SK-MEL-5 (cell line): ENCODE measurements at regions not wholly inside any gene's neighbourhood (a gene's known extent, or its start where the extent isn't known, plus 50 kb on each side); places are given as distances from the start of the nearest gene placed in this dataset.

Experiments
- DNase-seq: peaks from one replicate; pipeline ENCODE4 v3.0.0-alpha.2; 2016; ENCODE audit warnings: low read depth, low spot score
- in situ Hi-C: cut with HindIII; loops from 2 replicates; pipeline ENCODE4 v1.10.0; 2016; ENCODE audit warnings: low sequenced_read_pairs, high pct_unique_total_duplicates, low pct_unique_long_range_greater_than_20kb

DNA sequence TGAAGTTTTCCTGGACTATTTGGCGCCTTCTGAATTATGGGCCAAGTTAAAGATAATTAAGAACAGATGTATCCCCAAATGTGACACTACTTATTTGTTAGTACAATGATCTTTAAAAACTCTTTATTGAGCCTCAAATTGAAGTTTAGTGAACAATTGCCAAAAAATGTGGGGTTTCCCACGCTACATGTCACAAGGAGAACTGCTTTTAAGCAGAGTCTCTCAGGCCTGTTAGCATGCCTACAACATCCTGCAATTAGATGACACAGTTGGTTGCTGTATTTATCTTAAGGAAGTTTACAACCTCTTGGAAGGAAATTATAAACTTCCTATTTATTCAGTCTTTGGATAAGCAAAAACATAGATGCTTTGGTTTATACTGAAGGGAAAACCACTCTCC, 733.0 kb downstream of the TNS3 start:
- DNase-seq = no peak
- in situ Hi-C loops = no loop called here

DNA sequence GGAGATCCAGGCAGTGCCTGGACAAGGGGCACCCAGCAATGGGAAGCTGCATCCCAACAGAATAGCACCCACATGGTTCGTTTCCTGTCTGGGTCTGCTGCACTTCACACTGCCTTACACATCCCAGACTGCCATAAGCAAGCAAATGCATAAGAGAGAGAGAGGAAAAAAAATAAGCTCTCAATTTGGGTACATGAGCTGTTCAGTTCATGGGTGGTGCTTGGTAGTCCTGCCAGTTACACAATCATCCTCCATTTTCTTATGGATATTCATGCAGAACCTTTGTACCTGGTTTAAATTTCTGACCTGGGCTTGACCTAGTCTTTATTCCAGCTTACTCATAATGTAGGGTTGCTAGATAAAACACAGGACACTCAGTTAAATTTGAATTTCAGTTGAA, 733.6 kb downstream of the TNS3 start:
- in situ Hi-C loops = no loop called here
- no peak for DNase-seq

DNA sequence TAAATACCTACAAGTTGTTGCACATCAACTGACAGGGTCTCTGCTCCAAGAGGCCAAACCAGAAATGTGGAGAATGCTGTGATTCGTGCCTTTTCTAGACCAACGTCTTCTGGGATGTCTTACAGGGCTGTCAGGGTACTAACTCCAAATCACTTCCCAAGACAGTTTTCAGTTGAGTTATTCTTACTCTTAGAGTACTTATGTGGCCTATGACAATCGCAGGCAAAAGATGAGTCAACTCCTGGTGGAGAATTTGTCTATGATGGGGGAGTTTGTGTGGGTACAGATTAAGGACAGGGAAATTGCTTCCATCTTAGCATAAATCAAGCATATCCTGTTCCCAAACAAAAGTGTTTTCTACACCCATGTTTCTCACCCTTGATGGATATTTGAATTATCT, 734.8 kb downstream of the TNS3 start:
- in situ Hi-C loops = no loop called here
- DNase-seq = no peak

DNA sequence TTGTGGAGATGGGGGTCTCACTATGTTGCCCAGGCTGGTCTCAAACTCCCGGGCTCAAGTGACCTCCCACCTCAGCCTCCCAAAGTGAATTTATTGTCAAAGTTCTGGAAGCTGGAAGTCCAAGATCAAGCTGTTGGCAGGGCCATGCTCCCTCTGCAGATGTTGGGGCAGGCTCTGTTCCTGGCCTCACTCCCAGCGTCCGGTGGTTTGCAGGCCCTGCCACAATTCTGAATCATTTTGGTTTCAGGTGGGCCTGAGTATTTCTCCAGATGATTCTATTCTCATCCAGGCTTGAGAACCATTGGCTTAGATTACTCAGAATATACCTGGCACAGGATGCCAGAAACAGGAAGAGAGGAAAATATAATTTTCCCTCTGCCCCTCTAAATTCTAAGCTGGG, 737.4 kb downstream of the TNS3 start:
- no peak for DNase-seq
- in situ Hi-C loops = no loop called here

DNA sequence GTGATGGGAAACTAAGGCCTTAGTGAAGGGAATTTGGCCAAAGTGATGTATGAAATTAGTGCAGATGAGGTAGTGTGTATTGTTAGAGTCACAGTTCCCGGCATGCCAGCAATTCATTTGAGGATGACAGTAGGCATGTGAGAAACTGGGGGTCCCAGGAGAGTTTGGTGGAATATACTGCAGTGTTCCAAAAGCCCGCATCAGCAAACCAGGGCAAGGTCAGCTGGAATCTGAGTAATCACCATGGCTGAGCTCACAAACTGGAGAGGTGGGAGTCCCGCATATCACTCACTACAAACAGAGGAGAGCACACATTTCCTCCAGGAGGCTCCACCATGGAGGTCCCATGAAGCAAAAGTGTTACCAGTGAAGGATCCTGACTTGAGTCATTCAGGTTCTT, 740.7 kb downstream of the TNS3 start:
- in situ Hi-C loops = no loop called here
- DNase-seq = no peak

DNA sequence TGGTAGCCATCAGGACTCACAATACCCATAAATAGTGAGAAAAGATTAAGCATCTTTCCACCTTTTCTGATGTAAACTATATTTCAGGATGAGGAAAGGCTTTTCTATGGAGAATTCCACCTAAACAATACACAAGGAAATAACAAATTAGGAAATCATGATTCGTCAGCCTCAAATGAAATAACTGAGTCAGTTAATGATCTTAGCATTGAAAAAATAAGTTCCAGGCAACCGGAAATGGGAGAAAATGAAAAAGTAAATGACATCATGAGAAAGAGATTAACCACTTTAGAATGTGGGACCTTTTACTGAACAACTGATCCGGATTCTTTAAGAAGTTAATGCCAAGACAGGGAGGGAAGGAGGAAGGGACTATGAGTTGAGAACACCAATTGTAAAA, 742.3 kb downstream of the TNS3 start:
- DNase-seq = no peak
- in situ Hi-C loops = no loop called here

DNA sequence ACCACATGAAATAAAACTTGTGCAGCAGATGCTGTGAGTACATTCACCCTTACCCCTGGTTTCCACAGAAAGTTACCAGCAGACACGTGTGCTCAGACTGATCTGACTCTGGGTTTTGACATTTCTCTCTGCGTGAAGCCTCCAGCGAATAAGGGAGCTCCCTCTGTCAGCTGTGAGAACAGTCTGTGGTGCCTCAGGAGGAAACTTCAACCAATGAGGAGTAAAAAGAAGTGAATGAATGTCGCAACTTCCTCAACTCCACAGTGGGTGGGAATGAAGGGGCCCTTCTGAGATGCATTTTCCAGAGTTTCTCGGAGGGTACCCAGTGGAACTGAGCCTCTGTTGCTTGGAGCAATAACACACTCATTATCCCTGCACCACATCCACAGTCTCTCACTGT, 743.4 kb downstream of the TNS3 start:
- in situ Hi-C loops = no loop called here
- no peak for DNase-seq

DNA sequence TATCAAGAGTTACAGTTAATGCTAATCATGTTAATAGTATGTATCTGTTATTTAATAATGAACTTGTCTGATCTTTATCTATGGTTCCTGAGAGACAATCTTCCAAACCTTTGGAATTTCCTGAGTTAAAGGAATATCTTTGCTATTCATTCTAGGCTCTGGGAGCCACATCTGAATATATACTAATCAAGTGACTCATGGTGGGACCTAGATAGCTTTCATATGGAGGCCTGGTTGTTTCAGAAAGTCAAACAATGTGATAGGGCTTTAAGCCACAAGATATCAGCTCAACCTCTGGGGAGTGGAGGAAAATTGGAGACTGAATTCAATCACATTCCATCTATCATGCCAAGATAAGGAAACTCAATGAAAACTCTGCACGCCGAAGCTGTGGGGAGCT, 746.4 kb downstream of the TNS3 start:
- DNase-seq = peak; percentile 15
- in situ Hi-C loops = no loop called here

DNA sequence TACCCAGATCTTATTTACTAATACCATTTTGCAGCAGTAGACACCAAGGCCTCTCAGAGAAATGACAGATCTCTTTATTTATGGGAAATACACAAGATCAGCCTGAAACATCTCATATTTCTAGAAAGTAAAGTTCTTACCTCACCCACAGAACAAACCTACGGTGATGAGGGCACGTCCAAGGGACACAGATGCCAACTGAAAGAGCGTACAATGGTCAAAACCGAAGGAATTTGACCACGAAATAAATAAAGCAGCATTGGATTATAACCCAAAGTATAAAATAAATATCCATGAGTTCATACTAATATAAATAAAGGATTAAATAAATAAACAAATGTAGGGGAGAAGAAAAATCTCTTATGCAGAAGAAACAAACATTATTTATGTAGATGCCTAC, 747.0 kb downstream of the TNS3 start:
- no peak for DNase-seq
- in situ Hi-C loops = no loop called here

DNA sequence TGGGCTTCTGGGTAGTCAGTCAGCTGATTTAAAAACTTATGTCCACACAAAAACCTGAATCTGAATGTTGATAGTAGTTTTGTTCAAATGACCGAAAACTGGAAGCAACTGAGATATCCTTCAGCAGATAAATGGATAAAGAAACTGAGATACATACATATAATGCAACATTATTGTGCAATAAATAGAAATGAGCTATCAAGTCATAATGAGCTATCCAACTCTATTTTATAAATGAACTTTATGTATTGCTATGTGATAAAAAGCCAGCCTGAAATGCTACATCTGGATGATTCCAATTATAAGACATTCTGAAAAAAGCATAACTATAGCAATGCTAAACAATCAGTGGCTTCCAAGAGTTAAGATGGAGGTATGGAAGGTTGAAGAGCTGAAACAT, 748.7 kb downstream of the TNS3 start:
- in situ Hi-C loops = no loop called here
- no peak for DNase-seq

DNA sequence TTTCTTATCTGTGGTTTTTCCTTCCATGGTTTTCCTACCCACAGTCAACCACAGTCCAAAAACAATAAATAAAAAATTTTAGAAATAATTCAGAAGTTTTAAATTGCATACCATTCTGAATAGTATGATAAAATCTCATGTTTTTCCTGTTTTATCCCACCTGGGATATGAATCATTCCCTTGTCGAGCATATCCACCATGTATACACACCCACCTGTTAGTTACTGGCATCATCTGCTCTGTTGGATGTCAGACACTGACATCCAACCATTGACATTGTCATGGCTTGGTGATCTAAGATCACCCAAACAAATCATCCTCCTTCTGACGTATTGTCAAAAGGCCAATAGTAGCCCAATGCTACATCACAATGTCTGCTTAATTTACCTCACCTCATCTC, 749.8 kb downstream of the TNS3 start:
- no peak for DNase-seq
- in situ Hi-C loops = no loop called here

DNA sequence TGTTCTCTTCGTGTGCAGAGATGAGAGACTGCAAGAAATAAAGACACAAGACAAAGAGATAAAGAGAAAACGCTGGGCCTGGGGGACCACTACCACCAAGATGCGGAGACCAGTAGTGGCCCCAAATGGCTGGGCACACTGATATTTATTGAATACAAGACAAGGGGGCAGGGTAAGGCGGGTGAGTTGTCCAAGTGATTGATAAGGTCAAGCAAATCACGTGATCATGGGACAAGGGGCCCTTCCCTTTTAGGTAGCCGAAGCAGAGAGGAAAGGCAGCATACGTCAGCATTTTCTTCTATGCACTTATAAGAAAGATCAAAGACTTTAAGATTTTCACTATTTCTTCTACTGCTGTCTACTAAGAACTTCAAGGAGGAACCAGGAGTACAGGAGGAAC, 762.1 kb downstream of the TNS3 start:
- in situ Hi-C loops = no loop called here
- DNase-seq = no peak

DNA sequence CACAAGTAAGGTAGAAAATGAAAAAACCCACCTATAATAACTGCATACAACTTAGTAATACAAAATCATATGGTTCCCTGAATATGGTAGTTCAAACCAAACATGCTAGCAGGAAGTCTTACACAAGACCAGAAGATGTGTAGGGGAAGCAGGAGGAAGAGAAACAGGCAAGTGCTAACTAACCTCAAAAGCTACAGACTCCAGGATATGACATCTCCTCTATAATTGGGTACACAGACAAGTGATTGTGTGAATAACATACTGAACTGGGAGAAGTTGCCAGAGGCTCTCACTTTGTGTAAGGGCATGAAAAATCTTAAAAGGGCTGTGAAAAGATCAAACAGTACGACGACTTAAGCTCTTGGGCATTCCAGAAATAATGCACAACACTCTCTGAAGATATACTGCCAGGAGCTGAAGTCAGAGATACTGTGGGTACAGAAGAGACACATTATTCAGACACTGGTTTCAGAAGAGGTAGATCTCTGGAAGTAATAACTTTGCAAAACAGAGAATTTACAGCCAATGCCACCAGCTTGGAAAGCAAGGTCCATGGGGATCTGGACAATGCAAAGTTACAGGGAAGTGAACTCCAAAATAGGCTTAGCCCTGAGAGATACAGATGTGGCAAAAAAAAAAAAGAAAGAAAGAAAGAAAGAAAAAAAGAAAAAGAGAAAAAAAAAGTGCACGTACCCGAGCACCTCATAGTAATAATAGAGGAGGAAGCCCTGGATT, 767.2 kb downstream of the TNS3 start:
- DNase-seq = peak; percentile 93
- in situ Hi-C loops = no loop called here

DNA sequence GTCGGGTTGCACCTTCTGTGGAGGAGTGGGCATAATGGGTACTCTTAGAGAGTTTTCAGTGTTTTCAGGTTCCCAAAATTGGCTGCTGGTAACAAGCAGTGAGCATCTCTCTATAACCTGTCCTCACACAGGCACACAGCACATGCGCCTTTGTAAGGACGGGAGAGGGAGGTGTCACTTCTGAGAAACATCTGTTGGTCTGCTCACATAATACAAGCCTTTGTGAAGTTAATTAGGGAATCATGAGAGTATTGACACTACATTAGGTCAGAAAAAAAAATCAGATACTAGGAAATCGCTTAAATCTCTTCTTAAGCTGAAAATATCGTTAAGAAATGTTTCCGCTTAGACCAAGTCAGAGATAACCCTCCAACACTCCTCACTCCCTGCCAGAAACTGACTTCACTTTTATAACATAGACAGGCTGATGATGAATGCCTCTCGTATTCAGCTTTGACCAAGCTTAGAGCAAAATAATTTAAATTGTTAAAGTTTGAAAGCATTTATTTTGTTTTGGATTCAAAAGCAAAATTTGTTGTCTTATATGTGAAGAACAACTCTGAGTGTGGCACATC, 769.7 kb downstream of the TNS3 start:
- in situ Hi-C loops = no loop called here
- no peak for DNase-seq

DNA sequence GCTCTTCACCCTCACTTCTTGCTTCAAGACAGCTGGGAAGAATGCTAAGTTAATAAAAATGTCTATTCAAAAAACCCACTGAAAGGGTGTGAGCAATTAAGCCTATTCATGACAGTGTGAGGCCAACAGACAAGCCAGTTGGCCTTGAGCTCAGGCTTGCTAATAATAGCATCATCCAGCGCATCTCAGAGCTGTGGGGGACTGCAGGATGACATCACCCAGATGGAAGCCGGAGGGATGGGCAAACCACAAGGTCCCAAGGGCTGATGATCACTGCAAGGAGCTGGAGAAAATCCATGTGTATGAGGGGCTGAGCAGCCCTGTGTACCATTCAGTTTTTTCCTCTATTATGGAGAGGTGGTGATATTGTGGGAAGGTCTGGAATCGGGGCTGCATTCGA, 770.4 kb downstream of the TNS3 start:
- DNase-seq = peak; percentile 34
- in situ Hi-C loops = no loop called here

DNA sequence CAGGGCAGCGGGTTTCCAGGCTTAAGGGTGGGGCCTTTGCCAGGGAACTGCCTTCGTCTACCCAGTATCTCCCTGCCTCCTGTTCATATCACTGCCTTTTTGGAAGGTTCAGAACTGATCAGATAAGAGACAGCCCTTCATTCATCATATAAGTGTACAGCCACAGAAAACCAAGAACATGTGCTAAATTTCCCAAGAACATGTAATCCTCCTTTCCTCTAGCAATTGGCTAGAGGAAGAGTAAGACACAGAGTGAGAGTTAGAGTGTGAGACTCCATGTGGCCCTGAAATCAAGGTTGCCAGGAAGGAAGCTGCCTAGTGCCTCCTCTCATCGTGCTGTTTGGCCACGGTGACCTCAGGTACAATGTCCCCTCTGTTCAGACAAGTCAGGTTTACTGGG, 770.9 kb downstream of the TNS3 start:
- DNase-seq = no peak
- in situ Hi-C loops = no loop called here

DNA sequence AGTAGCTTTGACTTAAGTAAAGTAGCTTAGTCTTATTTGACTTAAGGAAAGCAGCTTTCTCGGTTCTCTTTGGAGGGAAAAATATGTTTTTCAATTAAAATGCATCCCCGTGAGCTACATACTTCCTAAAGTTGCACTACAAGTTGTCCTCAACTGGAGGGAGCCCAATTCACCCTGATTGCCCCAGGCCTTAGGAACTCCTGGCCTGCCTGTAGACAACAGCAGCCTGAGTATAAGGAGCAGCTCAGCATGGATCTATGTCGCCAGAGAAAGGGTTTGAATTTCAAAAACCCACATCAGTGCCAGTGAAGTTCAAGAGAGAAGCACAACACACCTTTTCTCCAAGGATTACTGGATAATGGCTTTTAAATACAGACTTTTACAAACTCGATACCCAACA, 772.0 kb downstream of the TNS3 start:
- no peak for DNase-seq
- in situ Hi-C loops = no loop called here

DNA sequence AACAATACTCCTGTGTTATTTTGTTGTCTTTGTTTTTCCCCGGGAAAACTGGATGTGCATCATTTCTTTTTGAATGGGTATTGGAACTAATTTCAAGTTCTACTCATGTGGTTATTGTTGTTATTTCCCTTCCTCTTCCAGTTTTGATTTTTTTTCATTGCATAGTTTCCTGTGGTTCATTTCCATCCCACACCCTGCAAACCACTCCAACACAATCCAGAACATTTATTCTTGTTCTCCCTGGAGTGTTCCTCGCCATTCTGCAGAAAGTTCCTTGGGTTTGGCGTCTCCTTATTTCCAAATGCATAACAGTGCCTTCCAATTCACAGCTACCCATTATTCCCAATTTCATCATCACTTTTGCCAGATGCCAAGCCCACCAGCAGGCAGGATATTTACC, 775.1 kb downstream of the TNS3 start:
- in situ Hi-C loops = no loop called here
- no peak for DNase-seq

DNA sequence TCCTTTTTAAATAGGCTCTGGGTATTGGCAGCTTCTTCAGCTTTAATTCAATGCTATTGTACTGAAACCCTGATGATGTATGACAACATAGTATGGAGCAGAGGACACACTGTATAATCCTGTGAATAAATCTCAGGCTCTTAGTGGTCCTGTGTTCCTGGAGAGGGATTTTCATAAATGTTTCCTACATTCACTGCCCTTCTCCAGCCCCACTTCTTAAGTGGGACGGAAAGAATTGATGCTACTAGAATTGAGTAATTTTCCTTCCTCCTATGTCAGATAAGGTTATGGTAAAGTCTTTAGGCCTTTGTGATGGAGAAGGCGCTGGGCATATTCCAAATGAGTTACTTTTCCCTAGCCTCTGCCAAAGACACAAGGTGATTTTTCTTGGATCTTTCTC, 779.4 kb downstream of the TNS3 start:
- DNase-seq = no peak
- in situ Hi-C loops = no loop called here

DNA sequence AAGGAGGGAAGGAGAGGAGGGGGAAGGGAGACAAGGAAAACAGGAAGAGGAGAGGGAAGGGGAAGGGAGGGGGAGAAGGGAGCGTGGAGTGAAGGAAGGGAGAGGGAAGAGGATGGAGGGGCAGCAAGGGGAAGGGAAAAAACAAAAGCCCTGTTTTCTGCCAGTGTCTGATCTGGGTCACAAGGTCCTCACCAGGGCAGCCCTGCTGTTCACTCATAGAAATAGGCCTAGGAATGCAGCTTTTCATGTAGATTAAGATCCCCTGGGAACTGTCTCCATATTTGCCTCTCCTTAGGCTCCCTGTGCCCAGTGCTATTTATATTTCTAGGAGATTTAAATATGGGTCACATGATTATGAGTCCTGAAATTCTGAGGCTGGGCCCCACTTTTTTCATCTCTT, 790.7 kb downstream of the TNS3 start:
- in situ Hi-C loops = no loop called here
- DNase-seq = peak; percentile 100
